Karpas-422 (cell line): ENCODE measurements at regions not wholly inside any gene's neighbourhood (a gene's known extent, or its start where the extent isn't known, plus 50 kb on each side); places are given as distances from the start of the nearest gene placed in this dataset.

Experiments used
- DNase-seq: peaks from one replicate; pipeline ENCODE4 v3.0.0-alpha.2; 2015
- H2AFZ ChIP-seq: fragments of 200-600 bp; sonication (generic); 2 replicates; pipeline ENCODE4 v1.6.1; 2014; ENCODE audit warnings: antibody characterized with exemption, low read length, mixed read lengths
- H3K27ac ChIP-seq: fragments of 200-600 bp; sonication (generic); 2 replicates; pipeline ENCODE4 v1.5.1; 2014; ENCODE audit warnings: mild to moderate bottlenecking, low read length, moderate library complexity
- H3K27me3 ChIP-seq: fragments of 200-600 bp; sonication (generic); 2 replicates; pipeline ENCODE4 v1.6.1; 2014; ENCODE audit warnings: low read length, mixed read lengths
- H3K36me3 ChIP-seq: fragments of 200-600 bp; sonication (generic); 2 replicates; pipeline ENCODE4 v1.6.1; 2014; ENCODE audit warnings: low read length, mixed read lengths; ENCODE audit not compliant: insufficient read depth
- H3K4me1 ChIP-seq: fragments of 200-600 bp; sonication (generic); 2 replicates; pipeline ENCODE4 v1.6.1; 2014; ENCODE audit warnings: mild to moderate bottlenecking, low read length, mixed read lengths
- H3K4me2 ChIP-seq: fragments of 200-600 bp; sonication (generic); 2 replicates; pipeline ENCODE4 v1.6.1; 2014; ENCODE audit warnings: low read length, low read depth, mild to moderate bottlenecking; ENCODE audit not compliant: poor library complexity, severe bottlenecking
- H3K4me3 ChIP-seq: fragments of 200-600 bp; sonication (generic); 2 replicates; pipeline ENCODE4 v1.5.1; 2014; ENCODE audit warnings: mild to moderate bottlenecking, antibody characterized with exemption, low read length, mixed read lengths
- H3K79me2 ChIP-seq: fragments of 200-600 bp; sonication (generic); 2 replicates; pipeline ENCODE4 v1.6.1; 2014; ENCODE audit warnings: mild to moderate bottlenecking, low read length, mixed read lengths
- H3K9ac ChIP-seq: fragments of 200-600 bp; sonication (generic); 2 replicates; pipeline ENCODE4 v1.6.0; 2014; ENCODE audit warnings: low read length
- H3K9me2 ChIP-seq: fragments of 200-600 bp; sonication (generic), shearing (Covaris generic); replicated peaks from 2 replicates; pipeline ENCODE4 v1.6.0; 2014; ENCODE audit warnings: mild to moderate bottlenecking, low read length, moderate library complexity; ENCODE audit not compliant: insufficient read depth
- H3K9me3 ChIP-seq: fragments of 300-700, 200-600 bp; sonication (generic); 2 replicates; pipeline ENCODE4 v1.6.1; 2014; ENCODE audit warnings: low read length, mixed read lengths
- H4K20me1 ChIP-seq: fragments of 200-600 bp; sonication (generic); 2 replicates; pipeline ENCODE4 v1.6.1; 2014; ENCODE audit warnings: mild to moderate bottlenecking, antibody characterized with exemption, low read length, low read depth; ENCODE audit not compliant: insufficient read depth

DNA sequence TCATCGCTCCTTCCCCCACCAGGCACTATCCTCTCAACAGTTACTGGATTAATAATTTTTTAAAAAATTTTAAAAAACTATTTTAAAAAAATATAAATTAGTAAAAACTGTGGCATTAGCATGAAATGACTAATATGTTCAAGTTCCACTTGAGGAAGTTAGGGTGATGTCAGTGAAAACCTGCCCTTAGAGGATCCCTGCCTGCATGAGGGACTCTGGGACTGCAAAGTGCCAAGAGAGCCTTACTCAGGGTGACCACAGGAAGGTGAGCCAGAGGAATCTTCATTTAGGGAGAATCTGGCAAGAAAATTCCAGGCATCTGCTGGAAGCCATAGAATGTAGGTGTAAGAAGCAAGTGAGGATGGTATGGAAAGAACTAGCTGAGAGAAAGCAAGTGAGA, 157.7 kb upstream of the BCL6 start:
- Histone ChIP-seq H3K4me2 (peak overlapping the region; percentile 77), H3K27me3 (no peaks in the 10 kb centered on the region), H3K4me3 (peak overlapping the region; percentile 5; the same call in 1 of the 2 replicates), H3K9ac (peak overlapping the region; percentile 84), H2AFZ (no peak overlapping the region), H3K36me3 (no peaks in the 10 kb centered on the region; the same call in 1 of the 2 replicates), H3K4me1 (peaks cover 96% of the 10 kb centered on the region), H3K27ac (peak overlapping the region; percentile 98), H3K9me2 (no peaks in the 10 kb centered on the region), H4K20me1 (no peaks in the 10 kb centered on the region), H3K79me2 (no peaks in the 10 kb centered on the region), H3K9me3 (no peaks in the 10 kb centered on the region)
- peak; percentile 85 for DNase-seq

- Histone ChIP-seq H4K20me1 (no peaks in the 10 kb centered on the region), H3K9ac (peak overlapping the region; percentile 84), H3K4me3 (peak overlapping the region; percentile 5; the same call in 1 of the 2 replicates), H3K9me2 (no peaks in the 10 kb centered on the region), H3K36me3 (no peaks in the 10 kb centered on the region; the same call in 1 of the 2 replicates), H3K79me2 (no peaks in the 10 kb centered on the region), H3K9me3 (no peaks in the 10 kb centered on the region), H2AFZ (no peak overlapping the region), H3K4me2 (peak overlapping the region; percentile 77), H3K4me1 (peaks cover 94% of the 10 kb centered on the region), H3K27me3 (no peaks in the 10 kb centered on the region), H3K27ac (peak overlapping the region; percentile 98)
- DNase-seq = peak; percentile 55
Measured at GRCh38 chr3:187903697-187904096, 158.4 kb upstream of the BCL6 start.

- H3K27me3 ChIP-seq = no peaks in the 10 kb centered on the region
- peak overlapping the region; percentile 4; the same call in 1 of the 2 replicates for H3K27ac ChIP-seq
- no peaks in the 10 kb centered on the region for H3K9me2 ChIP-seq
- DNase-seq = no peak
- no peak overlapping the region for H3K9ac ChIP-seq
- H3K4me3 ChIP-seq = no peak overlapping the region
- no peak overlapping the region for H3K4me2 ChIP-seq
- no peaks in the 10 kb centered on the region; the same call in 1 of the 2 replicates for H3K36me3 ChIP-seq
- no peaks in the 10 kb centered on the region for H3K9me3 ChIP-seq
- no peaks in the 10 kb centered on the region for H3K79me2 ChIP-seq
- H2AFZ ChIP-seq = no peak overlapping the region
- H4K20me1 ChIP-seq = no peaks in the 10 kb centered on the region
- H3K4me1 ChIP-seq = peaks cover 77% of the 10 kb centered on the region
Measured at GRCh38 chr3:187906416-187906815, 161.1 kb upstream of the BCL6 start.

DNA sequence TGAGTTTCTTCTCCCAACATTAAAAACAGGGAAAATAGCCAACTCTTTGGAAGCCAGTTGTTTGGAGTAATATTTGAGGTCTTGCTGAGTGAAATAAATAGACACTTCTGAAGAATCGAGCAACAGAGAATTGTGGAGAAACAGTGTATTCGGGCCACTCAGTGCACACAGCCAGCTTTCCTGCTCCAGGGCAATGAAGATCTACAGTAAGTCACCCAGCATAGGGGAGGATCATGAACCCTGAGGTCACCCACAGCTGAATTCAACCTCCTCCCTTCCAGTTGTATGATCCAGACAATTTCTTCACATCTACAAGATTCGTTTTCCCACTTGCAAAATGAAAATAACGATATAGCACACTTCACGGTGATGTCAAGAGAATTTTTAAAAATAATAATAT, 161.7 kb upstream of the BCL6 start:
- no peaks in the 10 kb centered on the region for H3K79me2 ChIP-seq
- H3K27ac ChIP-seq = no peak overlapping the region
- no peak overlapping the region for H2AFZ ChIP-seq
- no peaks in the 10 kb centered on the region for H3K9me2 ChIP-seq
- H3K4me3 ChIP-seq = no peak overlapping the region
- no peaks in the 10 kb centered on the region for H4K20me1 ChIP-seq
- H3K36me3 ChIP-seq = no peaks in the 10 kb centered on the region; the same call in 1 of the 2 replicates
- no peak for DNase-seq
- H3K9ac ChIP-seq = no peak overlapping the region
- H3K27me3 ChIP-seq = no peaks in the 10 kb centered on the region
- no peak overlapping the region for H3K4me2 ChIP-seq
- no peaks in the 10 kb centered on the region for H3K9me3 ChIP-seq
- H3K4me1 ChIP-seq = peaks cover 77% of the 10 kb centered on the region

DNA sequence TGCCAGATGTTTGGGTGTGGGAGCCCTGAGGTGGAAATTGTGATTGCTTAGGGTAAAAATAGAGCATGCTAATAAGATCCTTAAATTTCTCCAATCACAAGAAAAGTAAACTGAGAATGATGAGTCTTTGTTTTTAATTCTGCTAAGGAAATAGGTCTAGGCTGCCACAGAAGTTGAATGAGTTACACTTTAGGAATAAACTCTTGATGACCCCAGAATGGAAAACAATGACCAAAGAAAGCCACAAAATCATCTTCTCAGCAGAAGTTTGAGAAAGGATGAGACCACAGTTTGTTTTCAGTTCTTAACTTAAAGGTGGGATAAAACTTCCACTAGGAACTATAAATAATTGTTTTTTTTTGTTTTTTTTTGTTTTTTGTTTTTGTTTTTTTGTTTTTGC, 164.6 kb upstream of the BCL6 start:
- H3K4me2 ChIP-seq = no peak overlapping the region
- no peaks in the 10 kb centered on the region for H3K9me3 ChIP-seq
- DNase-seq = peak; percentile 42
- no peaks in the 10 kb centered on the region for H4K20me1 ChIP-seq
- no peak overlapping the region for H3K4me3 ChIP-seq
- no peaks in the 10 kb centered on the region for H3K79me2 ChIP-seq
- H3K36me3 ChIP-seq = no peaks in the 10 kb centered on the region; the same call in 1 of the 2 replicates
- no peak overlapping the region for H3K9ac ChIP-seq
- no peak overlapping the region for H2AFZ ChIP-seq
- H3K4me1 ChIP-seq = peaks cover 72% of the 10 kb centered on the region
- no peaks in the 10 kb centered on the region for H3K9me2 ChIP-seq
- H3K27me3 ChIP-seq = no peaks in the 10 kb centered on the region
- no peak overlapping the region for H3K27ac ChIP-seq

DNA sequence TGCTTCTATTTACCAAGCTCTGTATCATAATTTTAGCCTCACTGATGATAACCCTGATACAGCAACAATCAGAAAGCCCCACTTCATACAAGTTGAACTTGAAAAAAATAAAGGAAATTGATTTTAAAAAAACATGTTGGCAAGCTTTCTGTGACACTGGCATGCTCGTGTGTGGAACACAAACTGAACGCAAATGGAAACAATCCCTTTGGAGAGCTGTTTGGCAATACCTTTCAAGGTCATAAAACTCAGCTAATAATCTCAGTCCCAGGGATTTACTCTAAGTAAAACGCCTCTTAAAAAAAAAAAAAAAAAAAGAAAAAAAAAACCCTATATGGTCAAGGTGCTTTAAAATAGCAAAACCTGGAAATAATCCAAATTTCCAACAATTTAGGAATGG, 166.7 kb upstream of the BCL6 start:
- Histone ChIP-seq H3K36me3 (no peaks in the 10 kb centered on the region), H3K4me1 (peaks cover 72% of the 10 kb centered on the region), H2AFZ (no peak overlapping the region), H4K20me1 (no peaks in the 10 kb centered on the region), H3K9me2 (no peaks in the 10 kb centered on the region), H3K4me3 (no peak overlapping the region), H3K9ac (no peak overlapping the region), H3K4me2 (no peak overlapping the region), H3K79me2 (no peaks in the 10 kb centered on the region), H3K27me3 (no peaks in the 10 kb centered on the region), H3K27ac (no peak overlapping the region), H3K9me3 (no peaks in the 10 kb centered on the region)
- DNase-seq = no peak

DNA sequence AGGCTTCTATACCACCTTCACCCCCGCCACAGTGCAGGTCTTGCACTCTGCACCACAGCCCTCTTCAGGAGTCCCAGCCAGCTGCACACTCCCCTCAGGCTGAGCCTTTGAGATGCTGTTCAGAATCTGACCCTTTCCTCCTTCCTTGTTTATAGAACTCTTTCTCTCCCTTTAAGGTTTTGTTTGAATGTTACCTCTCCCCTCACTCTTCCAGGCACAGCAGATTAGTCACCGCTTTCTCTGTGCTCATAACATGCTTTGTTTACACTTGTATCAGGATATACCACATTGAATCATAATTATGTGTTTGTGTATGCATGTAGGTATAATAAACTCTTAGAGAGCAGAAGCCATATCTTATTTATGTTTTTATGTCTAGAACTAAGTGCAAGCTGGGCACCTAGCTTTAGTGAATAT, 168.4 kb upstream of the BCL6 start:
- H3K9ac ChIP-seq = peak overlapping the region; percentile 34
- DNase-seq = peak; percentile 57
- no peaks in the 10 kb centered on the region for H3K79me2 ChIP-seq
- no peaks in the 10 kb centered on the region for H3K9me3 ChIP-seq
- no peak overlapping the region for H3K4me3 ChIP-seq
- H3K36me3 ChIP-seq = no peaks in the 10 kb centered on the region
- no peak overlapping the region for H2AFZ ChIP-seq
- no peaks in the 10 kb centered on the region for H3K27me3 ChIP-seq
- H4K20me1 ChIP-seq = no peaks in the 10 kb centered on the region
- peak overlapping the region; percentile 7 for H3K4me2 ChIP-seq
- peak overlapping the region; percentile 97 for H3K27ac ChIP-seq
- peaks cover 75% of the 10 kb centered on the region for H3K4me1 ChIP-seq
- H3K9me2 ChIP-seq = no peaks in the 10 kb centered on the region

- Histone ChIP-seq H3K9me3 (no peaks in the 10 kb centered on the region), H2AFZ (no peak overlapping the region), H3K4me2 (no peak overlapping the region), H3K27me3 (no peaks in the 10 kb centered on the region), H4K20me1 (no peaks in the 10 kb centered on the region), H3K36me3 (no peaks in the 10 kb centered on the region), H3K9ac (peak overlapping the region; percentile 34; the same call in 1 of the 2 replicates), H3K4me3 (no peak overlapping the region), H3K4me1 (peaks cover 81% of the 10 kb centered on the region), H3K9me2 (no peaks in the 10 kb centered on the region), H3K27ac (peak overlapping the region; percentile 97), H3K79me2 (no peaks in the 10 kb centered on the region)
- no peak for DNase-seq
Measured at GRCh38 chr3:187914231-187914630, 169.0 kb upstream of the BCL6 start.
